HS-5 (cell line): ENCODE measurements at regions not wholly inside any gene's neighbourhood (a gene's known extent, or its start where the extent isn't known, plus 50 kb on each side); places are given as distances from the start of the nearest gene placed in this dataset.

Source experiments
- DNase-seq: peaks from one replicate; pipeline ENCODE4 v3.0.0-alpha.2; 2012; ENCODE audit warnings: low read depth

DNA sequence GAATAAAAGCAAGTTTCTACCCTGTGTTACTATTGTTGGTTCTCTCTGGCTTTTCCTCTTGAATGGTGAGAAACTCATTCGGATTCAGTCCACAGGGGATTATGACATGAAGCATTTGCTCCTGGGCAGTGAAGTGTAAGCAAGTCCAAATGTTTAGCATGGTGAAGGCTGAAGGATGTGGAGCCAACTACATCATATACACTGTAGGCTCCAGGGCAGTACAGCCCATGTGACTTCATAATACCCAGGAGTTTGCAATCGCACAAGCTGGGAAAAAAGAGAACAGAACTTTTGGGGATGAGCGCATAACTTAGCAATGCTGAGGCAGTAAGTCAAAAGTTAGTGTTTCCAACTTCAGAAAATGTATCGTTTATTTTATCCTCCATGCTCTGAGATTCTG lies 695.7 kb upstream of the POU3F3 start:
- no peak for DNase-seq

DNA sequence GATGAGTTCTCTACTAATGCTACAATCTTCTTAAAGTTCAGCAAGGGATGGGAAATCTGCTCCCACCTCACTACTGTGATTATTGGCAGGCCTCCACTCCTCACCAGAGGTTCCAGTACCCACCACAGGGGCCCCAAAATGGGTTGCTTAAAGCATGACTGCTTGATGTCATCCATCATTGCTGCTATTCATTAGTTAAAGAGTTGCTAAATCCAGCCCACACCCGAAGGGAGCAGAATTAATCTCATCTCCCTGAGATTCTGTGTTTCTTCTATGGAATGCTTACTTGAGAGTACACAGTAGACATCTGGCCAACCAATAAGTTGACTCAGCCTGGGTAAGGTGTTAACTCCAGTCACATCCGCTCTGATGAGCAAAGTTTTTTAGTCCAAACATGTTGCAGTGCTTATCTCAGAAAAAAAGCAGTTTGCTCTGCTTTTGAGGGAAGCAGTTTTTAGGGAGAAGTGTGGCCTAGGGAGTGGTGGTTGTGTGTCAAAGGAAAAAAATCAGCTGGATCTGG lies 690.2 kb upstream of the POU3F3 start:
- no peak for DNase-seq

DNA sequence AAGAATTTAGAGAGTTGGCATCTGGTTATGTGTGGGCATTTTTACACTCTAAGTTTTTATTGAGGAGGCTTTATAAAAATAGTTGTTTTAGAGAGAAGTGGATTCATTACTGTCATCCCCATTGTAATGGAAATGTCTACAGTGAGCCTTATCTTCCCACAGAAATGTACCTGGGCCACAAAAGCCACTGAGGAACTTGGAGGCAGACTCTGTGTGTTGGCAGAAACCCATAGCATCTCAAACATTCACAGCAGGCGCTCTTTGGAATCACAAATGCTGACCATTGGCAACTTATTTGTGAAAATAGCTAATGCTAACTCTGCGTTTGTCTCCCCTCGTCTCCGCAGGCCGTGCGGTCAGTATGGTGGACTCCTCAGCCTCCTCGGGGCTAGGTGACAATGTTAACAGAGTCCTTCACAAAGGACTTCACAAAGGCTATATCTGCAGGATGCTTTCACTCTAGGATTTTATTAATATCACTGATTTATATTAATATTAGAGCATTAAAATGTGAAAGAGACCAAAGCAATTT lies 689.1 kb upstream of the POU3F3 start:
- DNase-seq, result no peak

DNA sequence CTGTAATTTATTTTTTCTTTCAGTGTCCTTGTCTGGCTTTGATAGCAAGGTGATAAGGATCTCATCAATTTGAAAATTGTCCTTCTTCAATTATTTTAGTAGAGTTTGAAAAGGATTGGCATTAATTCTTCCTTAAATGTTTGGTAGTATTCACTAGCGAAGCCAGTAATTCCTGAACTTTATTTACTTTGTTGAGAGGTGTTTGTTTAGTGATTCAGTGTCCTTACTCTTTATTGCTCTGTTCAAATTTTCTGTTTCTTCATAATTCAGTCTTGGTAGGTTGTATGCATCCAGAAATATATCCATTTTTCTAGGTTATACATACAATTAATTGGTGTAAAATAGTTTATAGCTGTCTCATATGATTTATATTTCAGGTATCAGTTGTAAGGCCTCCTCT lies 676.7 kb upstream of the POU3F3 start:
- no peak for DNase-seq

DNA sequence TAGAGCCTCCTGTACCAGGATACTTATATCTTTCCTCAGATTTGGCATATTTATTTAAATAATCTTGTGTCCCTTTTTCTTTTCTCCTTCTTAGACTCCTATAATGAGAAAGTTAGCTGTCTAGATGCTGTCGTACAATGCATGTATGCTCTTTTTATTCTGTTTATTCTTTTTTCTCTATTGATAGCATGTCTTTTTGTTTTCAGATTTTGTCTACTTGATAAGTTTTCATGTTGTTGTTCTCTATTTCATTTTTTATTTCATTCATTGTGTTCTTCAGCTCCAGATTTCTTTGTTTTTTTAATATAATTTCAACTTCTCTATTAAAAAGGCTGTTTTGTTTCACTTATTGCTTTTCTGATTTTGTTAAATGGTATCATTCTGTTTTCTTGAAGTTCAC lies 674.3 kb upstream of the POU3F3 start:
- DNase-seq, result no peak

DNA sequence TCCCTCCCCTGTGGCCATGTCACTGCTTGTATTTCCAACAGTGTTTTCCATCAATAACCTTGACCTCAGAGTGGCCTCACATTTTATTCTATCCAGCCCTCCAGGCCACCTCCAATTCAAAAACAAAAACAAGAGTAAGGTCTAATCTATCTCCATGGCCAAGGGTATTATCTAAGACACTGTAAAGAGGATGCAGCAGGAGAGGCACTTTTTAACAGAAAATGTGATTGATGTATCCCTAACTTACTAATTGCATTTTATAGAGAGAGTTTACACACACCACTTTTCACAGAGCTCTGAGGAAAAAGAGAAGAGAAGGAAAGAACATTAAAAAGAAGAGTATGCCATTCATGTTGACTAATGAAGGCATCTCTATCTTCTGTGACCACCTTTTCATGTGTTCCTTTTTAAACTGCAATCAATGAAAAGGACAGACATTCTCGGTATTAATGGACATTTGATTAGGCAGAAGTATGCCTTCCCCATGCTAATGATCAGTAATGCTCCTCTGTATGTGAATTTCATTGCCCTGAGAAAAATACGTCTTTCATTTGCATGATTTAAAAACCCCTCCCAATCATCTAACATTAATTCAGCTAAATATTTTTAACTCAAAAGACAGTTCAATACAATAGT lies 653.3 kb upstream of the POU3F3 start:
- no peak for DNase-seq

DNA sequence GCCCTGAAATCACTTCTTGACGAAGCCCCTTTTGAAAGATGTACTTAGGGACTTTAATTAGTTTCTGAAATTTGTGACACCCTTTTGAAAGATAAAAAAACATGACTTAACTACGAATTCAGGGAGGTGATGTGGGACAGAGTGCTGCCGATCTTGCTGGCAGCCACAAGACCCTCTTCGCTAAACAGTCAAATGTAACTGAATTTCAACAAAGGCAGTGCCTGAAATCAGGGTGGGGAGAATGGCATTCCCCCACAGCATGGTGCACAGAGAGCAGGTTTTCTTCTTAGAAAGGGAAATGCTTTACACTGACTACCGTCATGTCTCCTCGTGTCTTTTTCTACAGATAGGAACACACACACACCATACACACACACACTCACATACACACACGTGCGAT lies 640.2 kb upstream of the POU3F3 start:
- no peak for DNase-seq

DNA sequence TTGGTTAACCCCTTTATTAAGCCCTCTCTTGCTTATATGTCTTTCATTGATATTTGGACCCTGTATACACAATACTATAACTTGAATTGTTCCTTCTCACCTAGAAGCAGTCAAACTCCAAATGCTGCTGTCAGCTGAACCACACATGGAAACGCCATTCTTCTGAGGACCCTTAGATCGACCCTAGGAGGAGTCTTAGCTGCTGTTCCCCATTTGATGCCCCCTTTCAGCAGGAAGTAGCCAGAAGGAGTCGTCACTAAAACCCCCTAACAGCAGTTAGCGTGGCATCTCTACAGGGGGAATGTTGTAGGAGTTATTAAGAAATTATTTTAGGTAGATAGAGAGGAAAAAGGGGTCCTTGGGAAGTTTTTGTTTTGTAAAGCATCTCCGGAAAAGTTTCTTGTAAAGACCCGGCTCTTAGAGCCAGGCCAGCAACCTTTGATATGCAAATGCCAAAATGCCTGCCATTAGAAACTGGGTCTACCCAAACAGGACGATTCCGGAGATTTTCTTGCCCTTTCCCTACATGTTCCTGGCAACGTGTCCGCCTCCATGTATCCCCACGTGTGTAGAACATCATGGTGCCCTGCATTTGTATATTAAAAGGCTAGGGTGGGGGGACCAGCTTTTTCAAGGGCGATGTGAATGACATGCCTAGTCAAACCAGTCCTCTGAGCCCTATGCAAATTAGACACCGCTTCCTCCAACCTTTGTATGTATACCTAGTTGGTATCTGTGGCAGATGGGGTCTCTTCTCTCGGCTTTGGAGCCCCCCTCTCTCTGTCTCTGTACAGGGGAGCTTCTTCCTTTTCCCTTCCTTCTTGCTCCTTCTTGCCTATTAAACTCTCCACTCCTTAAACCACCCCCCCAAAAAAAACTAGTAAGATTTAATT lies 638.4 kb upstream of the POU3F3 start:
- no peak for DNase-seq

DNA sequence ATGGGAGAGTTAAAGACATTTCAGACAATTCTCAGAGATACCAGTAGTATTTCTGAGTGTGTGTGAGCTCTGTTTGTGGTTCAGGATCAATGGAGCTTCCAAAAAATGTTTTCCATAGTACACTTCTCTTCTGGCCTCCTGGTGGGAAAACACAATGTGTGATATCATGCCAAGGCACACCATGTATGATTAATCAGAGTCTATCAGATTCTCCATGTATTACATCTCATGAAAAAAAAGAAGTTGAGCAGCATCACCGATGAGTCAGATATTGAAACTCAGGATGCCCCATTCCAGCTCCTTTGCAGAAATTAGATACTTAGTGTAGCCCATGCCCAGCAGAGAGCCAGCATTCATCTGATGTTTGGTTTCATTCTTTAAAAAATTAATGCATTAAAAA lies 620.3 kb upstream of the POU3F3 start:
- DNase-seq, result peak; percentile 16

DNA sequence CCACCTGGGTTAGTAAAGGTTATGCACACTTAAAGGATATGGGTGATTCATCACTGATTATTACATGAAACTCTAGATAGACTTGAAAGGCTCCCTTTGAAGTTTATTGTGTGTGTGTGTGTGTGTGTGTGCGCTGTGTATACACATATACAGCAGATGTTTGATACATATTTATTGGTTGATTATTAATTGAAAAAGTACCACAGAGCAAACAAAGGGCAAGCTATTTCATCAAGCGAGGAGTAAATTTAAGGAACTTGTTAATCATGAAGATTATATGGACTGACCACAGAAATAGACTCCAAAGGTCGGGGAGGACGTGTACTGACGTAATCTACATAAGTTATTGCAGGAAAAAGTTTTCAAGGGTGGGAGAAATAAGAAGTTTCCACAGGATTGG lies 617.4 kb upstream of the POU3F3 start:
- no peak for DNase-seq

DNA sequence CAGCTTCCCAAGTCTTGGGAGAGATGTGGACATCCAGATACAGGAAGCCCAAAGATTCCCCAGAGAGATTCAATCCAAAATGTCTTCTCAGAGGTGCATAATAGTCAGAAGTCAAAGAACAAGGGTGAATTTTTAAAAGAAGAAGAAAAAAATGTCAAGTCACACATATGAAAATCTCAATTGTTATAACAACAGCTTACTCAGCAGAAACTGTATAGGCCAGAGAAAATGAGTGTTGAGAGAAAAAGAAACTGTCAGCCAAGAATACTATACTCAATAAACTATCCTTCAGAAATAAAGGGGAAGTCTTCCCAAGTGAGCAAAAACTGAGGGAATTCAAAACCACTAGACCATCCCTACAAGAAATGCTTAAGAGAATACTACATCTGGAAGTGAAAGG lies 612.9 kb upstream of the POU3F3 start:
- no peak for DNase-seq

DNA sequence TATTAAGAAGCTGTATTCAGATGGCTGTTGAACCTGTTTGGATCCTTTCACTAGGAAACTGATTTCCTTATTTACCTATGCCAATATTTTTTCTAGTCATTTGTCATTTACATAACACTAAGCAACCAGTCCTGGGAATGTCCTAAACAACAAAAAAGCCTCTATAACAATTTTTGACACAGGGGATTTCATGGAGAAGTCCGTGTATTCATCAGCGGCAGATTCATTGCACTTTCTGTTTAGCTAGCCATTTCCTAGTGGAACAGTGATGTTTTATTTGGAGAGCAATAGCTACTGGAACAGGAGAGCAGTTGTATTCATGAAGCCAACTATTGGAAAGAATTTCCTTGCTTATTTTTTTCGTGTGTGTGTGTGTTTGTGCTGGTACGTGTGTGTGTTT lies 604.3 kb upstream of the POU3F3 start:
- no peak for DNase-seq

DNA sequence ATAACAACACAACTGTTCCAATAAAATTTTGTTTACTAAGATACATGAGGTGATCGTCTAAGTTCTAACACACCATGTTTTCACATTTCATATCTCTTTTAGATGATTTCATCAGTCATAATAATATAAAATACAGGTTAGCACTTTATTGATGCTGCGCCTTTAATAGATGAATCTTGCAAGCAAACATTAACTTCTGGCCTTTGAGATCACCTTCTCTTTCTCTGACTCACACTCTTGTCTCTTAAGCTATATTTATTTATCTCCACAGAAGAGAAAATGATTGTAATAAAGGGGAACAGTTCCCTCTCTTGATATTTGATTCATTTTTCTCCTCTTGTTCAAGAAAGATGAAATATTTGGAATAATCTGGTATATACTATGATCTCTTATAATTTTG lies 603.3 kb upstream of the POU3F3 start:
- no peak for DNase-seq

DNA sequence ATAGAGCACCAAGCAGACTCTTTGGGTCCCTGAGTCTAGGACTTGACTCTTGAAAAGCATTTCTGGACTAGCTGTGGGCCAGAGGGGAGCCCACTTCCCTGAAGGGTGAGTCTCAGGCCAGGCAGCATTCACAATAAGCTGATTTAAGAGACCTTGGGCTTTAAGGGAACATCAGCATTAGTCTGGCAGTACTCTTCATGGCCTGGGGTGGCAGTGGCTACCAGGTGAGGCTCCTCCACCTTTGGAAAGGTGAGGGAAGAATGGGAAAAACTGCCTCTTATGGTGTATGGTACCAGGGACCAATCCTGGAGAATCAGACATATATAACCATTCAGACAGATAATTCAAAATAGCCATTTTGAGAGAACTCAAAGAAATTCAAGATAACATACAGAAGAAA lies 599.9 kb upstream of the POU3F3 start:
- no peak for DNase-seq

DNA sequence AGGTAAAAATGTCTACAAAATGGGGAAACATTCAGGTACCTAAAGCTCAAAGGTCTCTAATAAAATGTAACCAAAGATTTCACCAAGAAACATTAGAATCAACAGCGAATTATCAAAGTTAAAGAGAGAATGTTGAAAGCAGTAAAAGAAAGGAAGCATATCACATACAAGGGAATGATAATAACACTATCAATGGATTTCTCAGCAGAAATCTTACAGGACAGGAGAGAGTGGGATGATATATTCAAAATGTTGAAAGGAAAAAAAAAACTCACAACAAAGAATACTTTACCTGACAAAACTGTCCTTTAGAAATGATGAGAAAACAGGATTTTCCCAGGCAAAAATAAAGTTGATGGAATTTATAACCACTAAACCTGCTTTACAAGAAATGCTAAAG lies 591.2 kb upstream of the POU3F3 start:
- DNase-seq, result no peak

DNA sequence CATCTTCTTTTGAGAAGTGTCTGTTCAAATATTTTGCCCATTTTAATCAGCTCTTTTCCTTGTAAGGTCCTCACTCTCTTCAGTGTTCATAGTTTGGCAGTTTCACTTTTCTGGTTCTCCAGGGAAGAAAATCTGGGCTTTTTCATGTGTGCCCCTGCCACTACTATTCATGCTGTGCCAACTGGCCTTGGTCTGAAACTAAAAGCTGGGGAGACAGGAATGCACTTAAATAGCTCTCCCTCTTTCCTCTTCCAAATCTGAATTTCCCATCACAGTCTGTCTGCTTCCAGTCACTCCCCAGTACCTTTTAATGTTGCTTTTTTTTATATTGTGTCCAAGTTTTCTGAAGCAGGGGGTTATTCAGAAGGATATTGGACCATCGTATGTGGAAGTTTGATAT lies 574.3 kb upstream of the POU3F3 start:
- DNase-seq, result no peak

DNA sequence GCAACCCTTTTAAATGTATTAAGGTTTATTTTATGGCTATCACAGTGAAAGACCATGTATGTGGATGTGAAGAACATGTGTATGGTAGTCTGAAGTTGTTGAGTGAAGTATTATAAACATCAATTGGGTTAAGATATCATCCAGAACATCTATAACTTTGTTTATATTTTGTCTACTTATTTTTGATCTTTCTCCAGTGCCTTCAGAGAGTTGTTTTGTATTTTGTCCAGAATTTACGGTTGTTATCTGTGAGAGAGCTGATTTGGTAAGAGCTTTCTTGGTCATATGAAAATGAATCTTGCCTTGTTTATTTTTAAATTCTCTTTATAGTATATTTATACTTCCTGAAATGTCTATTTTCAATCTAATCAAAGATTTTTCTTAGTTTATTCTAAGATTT lies 573.7 kb upstream of the POU3F3 start:
- DNase-seq, result no peak

DNA sequence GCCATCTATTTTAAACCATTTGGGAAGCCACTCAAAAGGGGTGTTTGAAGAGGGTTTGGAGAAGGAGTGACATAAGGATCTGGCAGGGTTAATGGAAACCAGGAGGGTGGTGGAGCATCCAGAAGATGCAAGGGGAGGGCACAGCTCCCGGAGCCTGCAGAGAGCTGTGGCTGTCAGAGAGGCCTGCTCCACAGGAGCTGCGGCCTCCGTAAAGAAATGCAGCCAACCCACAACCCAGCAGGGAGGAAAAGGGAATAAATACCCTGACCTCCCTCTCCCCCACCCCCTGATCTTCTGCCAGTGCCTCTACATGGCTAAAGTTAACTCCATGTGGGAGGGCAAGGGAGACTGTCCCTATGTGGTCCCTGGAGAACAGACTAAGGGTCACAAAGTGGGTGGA lies 567.1 kb upstream of the POU3F3 start:
- no peak for DNase-seq

DNA sequence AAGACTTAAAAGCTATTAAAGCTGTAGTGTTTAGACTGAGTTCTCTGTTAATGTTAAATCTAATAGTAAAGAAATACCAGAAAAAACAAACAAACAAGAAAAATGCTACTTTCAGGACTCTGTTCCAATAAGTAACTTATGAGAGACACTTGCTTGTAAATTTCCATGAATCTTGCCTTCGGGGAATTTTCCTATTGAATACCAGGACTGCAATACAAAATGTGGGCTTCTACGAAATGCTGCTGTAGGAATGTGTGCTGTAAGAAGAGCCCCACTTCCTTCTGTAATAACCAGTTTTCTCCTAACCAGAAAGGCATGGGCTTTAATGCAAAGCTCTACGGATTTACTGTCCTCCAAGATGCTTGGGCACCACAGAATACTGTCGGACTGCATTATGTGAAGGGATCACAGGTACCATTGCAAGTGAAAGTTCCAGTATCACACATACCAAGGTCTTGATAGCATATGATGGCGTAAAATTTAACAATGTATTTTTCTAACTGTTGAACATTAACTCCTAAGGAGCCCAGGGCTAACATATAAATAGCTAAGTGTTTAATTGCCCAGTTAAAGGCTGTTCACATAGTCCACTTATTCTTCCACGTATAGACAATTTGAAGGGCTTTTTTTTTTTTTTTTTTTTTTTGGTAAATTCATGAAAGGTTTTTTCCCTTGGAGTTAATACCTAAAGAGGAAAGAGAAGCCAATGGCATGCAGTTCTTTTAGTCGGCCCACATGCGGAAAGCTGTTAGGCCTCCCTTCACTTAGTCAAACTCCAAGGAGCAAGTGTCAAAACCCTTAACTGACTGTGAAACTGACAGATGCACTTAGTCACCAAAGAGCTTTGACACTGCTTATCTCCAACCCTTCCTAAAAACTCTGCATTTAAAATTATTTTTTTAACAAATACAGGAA lies 564.0 kb upstream of the POU3F3 start:
- DNase-seq, result no peak

DNA sequence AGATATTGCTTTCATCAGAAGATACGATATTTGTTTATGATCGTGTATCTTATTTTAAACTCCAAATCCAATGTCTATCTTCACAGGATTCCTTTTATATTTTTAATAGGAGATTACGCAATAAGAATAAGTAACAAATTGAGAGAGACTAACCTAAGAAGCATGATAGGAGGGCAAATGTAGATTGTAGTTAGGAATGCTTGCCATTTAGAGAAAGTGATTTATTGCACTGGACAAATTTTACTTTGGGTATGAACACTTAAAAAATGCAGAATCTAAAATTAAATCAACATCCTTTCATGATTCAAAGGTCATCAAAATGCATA lies 563.4 kb upstream of the POU3F3 start:
- DNase-seq, result no peak

DNA sequence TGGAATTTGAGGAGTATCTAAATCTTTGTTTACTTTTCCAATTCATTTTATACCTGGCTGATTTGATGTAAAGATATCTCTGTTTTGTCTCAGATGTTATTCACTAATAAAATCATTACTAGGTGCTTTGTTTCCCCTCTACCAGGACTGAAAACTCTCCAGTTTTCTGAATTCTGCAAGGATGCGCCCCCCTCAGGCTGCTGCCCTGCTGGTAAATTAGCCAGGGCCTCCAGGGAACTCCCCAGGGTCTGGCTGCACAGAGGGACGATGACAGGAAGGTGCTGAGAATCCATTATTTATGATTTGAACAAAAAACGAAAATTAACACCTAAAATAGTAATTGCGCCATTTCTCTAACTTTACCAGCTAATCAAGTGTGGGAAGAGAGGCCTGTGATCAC lies 541.2 kb upstream of the POU3F3 start:
- DNase-seq, result no peak

DNA sequence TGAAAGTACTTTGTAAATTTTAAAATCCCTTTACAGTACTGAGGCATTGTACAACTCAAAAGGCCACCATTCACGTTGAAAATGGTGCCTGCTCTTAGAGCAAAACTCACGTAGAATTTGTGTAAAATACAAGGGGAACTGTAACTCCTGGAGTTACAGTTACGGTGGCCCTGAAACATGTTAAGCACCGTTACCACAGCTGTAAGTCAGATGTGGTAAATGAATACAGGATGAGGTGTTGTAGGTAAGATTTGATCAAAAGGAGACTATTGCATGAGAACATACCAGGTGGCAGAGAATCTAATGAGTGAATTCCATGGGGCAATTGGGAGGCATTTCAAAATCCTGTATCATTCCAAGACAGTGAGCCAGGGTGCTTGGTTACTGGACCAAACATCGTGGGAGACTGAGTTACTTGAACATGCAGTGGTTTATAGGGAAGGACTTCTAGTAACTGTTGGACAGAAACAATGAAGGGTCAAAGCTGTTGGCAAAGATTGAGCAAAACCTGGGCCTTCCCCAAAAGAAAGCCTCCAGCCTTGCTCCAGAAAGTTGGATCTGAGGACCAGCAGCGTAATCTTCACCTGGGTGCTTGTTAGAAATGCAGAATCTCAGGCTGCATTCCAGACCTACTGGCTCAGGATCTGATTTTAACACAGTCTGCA lies 535.8 kb upstream of the POU3F3 start:
- DNase-seq, result no peak
